HG03558 (cell line): ENCODE measurements at regions not wholly inside any gene's neighbourhood (a gene's known extent, or its start where the extent isn't known, plus 50 kb on each side); places are given as distances from the start of the nearest gene placed in this dataset.
A peak's percentile ranks its signal among the peaks of the same experiment; 100 is the strongest.
"Not testable (repeated sequence)": the region's sequence is repeated elsewhere in the genome, so short reads cannot be mapped to it uniquely, and the experiment has no call there.

Experiments
- ATAC-seq: cut with Tn5 transposase; IDR thresholded peaks from one replicate; pipeline ENCODE4 v1.9.1; 2021; ENCODE audit warnings: moderate number of reproducible peaks; ENCODE audit not compliant: unreplicated experiment; ENCODE audit errors: extremely low read depth

GRCh38 chr1:101128846-101129245, 103.3 kb upstream of the DPH5 start:
- ATAC-seq: no peak

- ATAC-seq: peak; percentile 90
Observed at GRCh38 chr1:101128211-101128727, 102.7 kb upstream of the DPH5 start.

GRCh38 chr1:101124405-101124804, 98.8 kb upstream of the DPH5 start:
- no peak for ATAC-seq

- ATAC-seq: not testable (repeated sequence)
Observed at GRCh38 chr1:101123904-101124303, 98.3 kb upstream of the DPH5 start.

- no peak for ATAC-seq
Observed at GRCh38 chr1:101122452-101123166, 97.0 kb upstream of the DPH5 start.

GRCh38 chr1:101121975-101122374, 96.4 kb upstream of the DPH5 start:
- no peak for ATAC-seq

GRCh38 chr1:101121504-101121903, 95.9 kb upstream of the DPH5 start:
- ATAC-seq: no peak

- ATAC-seq: no peak
Observed at GRCh38 chr1:101120868-101121267, 95.3 kb upstream of the DPH5 start.

GRCh38 chr1:101119289-101119688, 93.7 kb upstream of the DPH5 start:
- no peak for ATAC-seq

- no peak for ATAC-seq
Observed at GRCh38 chr1:101116006-101116405, 90.4 kb upstream of the DPH5 start.

- ATAC-seq: no peak
Observed at GRCh38 chr1:101115112-101115511, 89.5 kb upstream of the DPH5 start.

GRCh38 chr1:101114128-101114527, 88.5 kb upstream of the DPH5 start:
- not testable (repeated sequence) for ATAC-seq

GRCh38 chr1:101112051-101112780, 86.6 kb upstream of the DPH5 start:
- ATAC-seq: peak; percentile 88

- ATAC-seq: no peak
Observed at GRCh38 chr1:101111461-101111860, 85.9 kb upstream of the DPH5 start.

GRCh38 chr1:101109791-101110190, 84.2 kb upstream of the DPH5 start:
- no peak for ATAC-seq

GRCh38 chr1:101108111-101108500, 82.5 kb upstream of the DPH5 start:
- ATAC-seq: no peak

GRCh38 chr1:101107496-101108110, 82.0 kb upstream of the DPH5 start:
- no peak for ATAC-seq

GRCh38 chr1:101105877-101106276, 80.3 kb upstream of the DPH5 start:
- no peak for ATAC-seq

GRCh38 chr1:101102426-101103156, 77.0 kb upstream of the DPH5 start:
- no peak for ATAC-seq

GRCh38 chr1:101101360-101101759, 75.8 kb upstream of the DPH5 start:
- ATAC-seq: no peak

- no peak for ATAC-seq
Observed at GRCh38 chr1:101100674-101101073, 75.1 kb upstream of the DPH5 start.
